ENCODE measurements at regions not wholly inside any gene's neighbourhood (a gene's known extent, or its start where the extent isn't known, plus 50 kb on each side); places are given as distances from the start of the nearest gene placed in this dataset.

- TF ChIP-seq CTCF (IDR thresholded peaks at IDR 0.05) (no peak), POLR2A (IDR thresholded peaks at IDR 0.05) (no peak)
Measured at GRCh38 chr1:245059806-245060424, 94.9 kb upstream of the KIF26B start.

All from Peyer's patch (tissue), 4 donors.